ENCODE measurements at regions not wholly inside any gene's neighbourhood (a gene's known extent, or its start where the extent isn't known, plus 50 kb on each side); places are given as distances from the start of the nearest gene placed in this dataset.

GRCh38 chr4:185915271-185915670 is 103.3 kb upstream of the SORBS2 start:
- TF ChIP-seq CTCF (IDR thresholded peaks at IDR 0.05) (no peak), POLR2AphosphoS5 (IDR thresholded peaks at IDR 0.05) (no peak), POLR2A (IDR thresholded peaks at IDR 0.05) (no peak), EP300 (IDR thresholded peaks at IDR 0.05) (no peak)
